HG03066 (cell line): ENCODE measurements at regions not wholly inside any gene's neighbourhood (a gene's known extent, or its start where the extent isn't known, plus 50 kb on each side); places are given as distances from the start of the nearest gene placed in this dataset.
"Not testable (repeated sequence)": the region's sequence is repeated elsewhere in the genome, so short reads cannot be mapped to it uniquely, and the experiment has no call there.

ENCODE experiments used
- ATAC-seq: cut with Tn5 transposase; IDR thresholded peaks from one replicate; pipeline ENCODE4 v1.9.1; 2021; ENCODE audit warnings: low read depth; ENCODE audit not compliant: unreplicated experiment

- ATAC-seq = no peak
These were observed 866.0 kb upstream of the ACVR2A start for GRCh38 chr2:146978577-146979555.

- ATAC-seq = not testable (repeated sequence)
These were observed 873.8 kb upstream of the ACVR2A start for GRCh38 chr2:146970981-146971380.

DNA sequence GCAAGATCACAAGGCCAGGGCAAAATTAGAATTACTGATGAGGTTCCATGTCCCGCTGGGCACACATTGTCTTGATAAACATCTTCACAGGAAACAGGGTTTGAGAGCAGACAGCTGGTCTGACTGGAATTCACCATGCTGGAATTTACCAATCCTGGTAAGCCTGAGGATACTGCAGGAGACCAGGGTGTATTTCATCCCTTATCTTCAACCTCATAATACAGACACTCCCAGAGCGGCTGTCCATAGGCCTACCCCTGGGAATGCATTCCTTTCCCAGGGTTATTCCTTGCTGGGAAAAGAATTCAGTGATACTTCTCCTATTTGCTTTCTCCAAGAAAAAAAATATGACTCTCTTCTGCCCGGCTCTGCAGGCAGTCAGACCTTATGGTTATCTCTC, 875.1 kb upstream of the ACVR2A start:
- ATAC-seq = not testable (repeated sequence)

DNA sequence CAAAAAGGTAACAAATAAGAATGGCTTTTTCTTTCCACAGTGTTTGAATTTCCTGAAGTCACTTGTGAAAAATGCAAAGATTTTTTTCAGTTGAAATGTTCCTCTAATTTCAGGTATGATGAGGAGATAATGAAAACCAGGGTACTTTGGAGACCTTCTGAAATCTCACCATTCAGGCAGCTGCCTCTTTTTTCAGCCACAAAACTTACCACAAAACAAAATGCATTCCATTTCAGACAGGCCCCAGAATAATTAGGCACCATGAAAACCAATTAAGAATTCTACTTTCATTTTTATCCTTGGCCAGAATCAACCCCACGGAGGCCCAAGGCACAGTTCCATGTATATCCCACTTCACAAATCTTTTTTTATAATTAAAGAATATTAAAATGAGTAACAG, 880.3 kb upstream of the ACVR2A start:
- ATAC-seq = no peak

DNA sequence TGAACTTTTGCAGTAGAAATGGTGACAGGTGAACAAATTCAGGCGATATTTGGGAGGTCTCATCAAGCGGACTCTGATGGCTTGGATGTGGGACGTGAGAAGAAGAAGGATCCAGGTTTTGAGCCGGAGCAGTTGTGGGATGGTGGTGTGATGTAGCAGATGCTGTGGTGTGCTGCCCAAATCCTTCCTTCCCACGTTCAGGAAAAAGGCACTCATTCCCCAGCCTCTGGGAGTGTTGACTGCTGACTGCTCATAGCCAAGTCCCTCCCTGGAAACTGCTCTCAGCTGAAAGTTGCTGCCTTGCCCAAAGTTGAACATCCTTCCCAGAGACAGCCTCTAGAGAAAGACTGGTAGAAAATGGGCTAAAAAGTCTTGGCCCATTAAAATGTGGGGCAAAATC, 890.3 kb upstream of the ACVR2A start:
- no peak for ATAC-seq

DNA sequence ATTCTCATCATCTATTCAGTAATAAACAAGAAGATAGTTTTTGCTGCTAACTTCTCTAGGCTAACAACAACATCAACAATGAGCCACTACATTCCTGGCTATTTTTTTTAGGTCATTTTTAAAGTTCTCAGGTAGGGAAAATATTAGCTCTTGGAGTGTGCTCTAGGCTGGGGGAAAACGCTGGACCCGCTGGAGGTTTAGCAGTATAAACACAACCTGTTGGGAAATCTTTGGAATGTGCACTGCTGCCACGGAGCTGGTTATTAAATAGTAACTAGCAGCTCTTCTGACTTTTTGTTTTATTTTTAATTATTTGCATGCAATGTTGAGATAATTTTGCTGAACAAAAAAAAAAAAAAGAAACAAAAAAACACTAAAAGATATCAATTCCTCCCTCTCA, 892.1 kb upstream of the ACVR2A start:
- no peak for ATAC-seq

GRCh38 chr2:146950911-146951310, 893.9 kb upstream of the ACVR2A start:
- no peak for ATAC-seq

- ATAC-seq = no peak
These were observed 894.5 kb upstream of the ACVR2A start for GRCh38 chr2:146950361-146950760.

- ATAC-seq = no peak
These were observed 895.4 kb upstream of the ACVR2A start for GRCh38 chr2:146949400-146949799.

DNA sequence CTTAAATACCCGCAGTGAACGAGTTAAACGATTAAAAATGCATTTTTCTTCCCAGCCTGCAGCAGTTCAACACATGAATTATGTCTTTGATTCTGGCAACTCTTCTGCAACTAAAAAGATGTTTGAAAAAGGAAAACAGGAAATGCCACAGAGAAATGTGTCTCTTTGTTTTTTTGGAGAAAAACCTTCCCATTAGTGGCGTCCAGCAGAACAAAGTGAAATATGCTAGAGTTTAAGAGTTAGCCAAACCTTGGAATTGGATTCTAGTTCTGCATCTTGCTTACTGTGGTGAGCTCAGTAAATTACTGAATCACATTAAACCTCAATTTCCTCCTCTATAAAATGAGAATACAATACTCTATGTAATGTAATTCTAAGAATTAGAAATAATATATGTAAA, 900.2 kb upstream of the ACVR2A start:
- no peak for ATAC-seq

- no peak for ATAC-seq
These were observed 904.7 kb upstream of the ACVR2A start for GRCh38 chr2:146939991-146940685.

- ATAC-seq = no peak
These were observed 909.9 kb upstream of the ACVR2A start for GRCh38 chr2:146934921-146935320.

DNA sequence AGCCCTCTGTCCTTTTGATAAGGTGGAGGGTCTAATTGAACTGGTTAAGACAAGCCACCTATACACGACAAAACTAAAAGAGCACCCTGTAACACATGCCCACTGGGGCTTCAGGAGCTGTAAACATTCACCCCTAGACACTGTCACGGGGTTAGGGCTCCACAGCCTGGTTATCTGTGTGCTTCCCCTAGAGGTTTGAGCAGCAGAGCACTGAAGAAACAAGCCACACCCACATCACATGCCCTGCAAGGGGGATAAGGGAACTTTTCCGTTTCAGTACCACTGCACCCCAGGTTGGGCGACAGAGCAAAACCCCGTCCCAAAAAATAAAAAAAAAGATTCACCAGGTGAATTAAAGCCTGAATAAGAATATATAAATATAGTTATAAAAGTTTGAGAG, 913.7 kb upstream of the ACVR2A start:
- ATAC-seq = no peak

DNA sequence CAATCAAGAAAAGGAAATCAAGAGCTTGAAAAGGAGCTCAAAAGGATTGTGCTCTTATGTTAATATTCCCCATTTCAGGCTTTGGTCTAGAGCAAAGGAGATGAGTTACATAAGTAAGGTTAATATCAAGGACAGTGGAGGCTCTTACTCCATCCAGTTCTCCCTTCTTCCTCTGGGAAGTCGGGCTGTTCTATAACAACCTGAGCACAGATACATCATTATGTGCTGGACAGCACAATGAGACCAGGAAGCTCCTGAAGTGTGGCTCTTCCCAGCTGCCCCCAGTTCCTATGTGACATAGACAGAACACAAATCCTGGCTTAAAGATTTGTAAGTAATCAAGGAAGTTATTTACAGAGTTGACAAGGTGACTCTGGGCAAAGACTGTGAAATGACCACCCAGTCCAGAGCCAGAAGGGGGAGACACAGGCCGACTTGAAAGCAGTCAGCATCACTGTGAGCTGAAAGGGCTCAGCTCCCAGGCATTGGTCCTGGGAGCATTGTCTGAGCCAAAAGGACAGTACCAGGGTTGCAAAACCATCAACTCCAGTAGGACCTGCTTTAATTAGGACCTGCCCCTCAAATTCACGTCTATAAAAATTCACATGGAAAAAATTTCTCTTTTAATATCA, 917.6 kb upstream of the ACVR2A start:
- ATAC-seq = no peak

DNA sequence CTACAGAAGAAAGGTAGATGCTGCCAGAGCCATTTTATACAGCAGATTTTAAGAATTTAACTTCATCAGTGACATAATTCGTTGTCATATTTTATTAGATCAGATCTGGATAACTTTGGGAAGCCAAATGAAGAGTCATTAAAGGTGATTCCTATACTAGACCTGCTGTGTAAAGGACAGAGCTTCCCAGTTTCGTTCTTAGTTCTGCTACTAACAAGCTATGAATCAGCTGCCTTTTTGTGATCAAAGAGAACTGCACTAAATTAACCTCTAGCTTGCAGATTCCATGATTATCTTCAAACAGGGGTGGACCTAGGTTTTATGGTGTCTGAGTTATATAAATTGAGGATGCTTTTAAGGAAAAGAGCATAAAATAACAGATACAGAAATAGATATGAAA, 926.5 kb upstream of the ACVR2A start:
- no peak for ATAC-seq

DNA sequence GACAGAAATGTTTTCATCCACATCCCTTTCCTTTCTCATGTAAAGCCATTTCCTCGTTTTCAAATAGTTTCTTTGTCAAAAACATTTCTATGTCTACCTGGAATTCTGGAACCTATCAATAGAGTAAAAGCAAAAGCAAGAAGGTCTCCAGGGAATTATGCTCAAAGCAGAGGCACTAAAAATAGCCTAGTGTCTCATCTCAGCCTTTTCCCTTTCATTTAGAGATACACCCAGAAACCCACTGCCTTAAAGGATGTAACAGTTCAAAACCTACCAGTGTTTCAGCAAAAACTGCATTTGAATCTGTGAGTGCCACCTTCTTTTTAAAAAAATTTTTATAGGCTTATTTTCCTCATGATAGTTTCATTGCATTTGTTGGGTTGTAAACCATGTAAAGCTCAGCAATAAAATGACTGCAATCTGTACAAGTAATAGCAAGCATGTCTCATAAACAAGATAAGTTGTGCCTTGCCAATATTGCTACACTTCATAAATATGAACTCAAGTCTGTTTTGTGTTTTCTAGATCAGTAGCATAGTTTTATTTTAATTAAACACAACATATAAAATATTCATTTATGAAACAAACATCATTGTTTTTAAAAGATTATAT, 927.3 kb upstream of the ACVR2A start:
- no peak for ATAC-seq

DNA sequence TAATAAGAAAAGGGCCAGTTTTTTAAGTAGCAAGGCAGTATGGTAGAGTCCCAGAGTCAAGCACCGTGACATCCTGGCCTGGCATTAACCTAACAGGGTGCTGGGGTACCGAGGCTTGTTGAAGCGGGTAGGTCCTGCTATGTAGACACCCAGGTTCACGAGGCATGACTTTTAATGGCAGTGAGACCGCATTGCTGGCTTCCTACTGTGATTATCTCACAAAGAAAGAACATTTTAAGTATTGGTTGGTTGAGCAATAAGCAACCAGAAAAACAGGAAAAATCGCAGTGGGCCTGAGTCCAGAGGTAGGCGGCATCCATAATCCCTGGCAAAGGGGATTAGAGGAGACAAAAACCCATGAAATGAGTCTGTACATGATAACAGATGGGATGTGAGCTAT, 927.9 kb upstream of the ACVR2A start:
- no peak for ATAC-seq

DNA sequence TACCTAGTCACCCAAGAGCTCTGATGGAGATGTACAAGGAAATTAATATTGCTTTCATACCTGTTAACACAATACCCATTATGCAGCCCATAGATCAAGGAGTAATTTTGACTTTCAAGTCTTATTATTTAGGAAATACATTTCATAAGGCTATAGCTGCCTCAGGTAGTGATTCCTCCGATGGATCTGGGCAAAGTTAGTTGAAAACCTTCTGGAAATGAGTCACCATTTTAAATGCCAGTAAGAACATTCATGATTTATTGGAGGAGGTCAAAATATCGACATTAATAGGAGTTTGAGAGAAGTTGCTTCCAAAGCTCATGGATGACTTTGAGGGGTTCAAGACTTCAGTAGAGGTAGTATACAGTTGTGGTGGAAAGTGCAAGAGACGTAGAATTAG, 931.4 kb upstream of the ACVR2A start:
- ATAC-seq = no peak

DNA sequence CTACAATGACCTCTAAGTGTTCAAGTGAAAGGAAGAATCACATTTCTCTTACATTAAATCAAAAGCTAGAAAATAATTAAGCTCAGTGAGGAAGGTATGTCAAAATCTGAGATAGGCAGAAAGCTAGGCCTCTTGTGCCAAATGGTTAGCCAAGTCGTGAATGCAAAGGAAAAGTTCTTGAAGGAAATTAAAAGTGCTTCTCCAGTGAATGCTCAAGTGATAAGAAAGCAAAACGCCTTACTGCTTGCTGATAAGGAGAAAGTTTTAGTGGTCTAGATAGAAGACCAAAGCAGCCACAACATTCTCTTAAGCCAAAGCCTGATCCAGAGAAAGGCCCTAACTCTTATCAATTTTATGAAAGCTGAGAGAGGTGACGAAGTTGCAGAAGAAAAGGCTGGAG, 932.3 kb upstream of the ACVR2A start:
- ATAC-seq = no peak

DNA sequence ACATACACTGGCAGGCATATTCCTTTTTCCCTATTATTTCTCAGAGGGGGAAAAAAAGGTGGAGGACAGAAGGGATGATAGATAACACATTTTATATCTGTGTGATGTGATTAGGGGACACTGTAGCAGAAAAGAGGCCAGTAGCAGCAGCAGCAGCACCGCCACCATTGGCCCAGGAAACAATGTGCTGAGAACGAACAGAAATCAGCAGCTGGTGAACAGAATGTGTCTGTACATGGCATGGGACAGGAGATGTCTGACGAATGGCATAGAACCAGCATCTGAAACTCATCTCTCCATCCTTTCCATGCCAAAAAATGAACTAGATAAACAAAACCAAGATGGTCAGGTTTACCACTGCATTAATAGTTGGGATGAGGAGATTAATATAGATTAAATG, 936.1 kb upstream of the ACVR2A start:
- no peak for ATAC-seq

DNA sequence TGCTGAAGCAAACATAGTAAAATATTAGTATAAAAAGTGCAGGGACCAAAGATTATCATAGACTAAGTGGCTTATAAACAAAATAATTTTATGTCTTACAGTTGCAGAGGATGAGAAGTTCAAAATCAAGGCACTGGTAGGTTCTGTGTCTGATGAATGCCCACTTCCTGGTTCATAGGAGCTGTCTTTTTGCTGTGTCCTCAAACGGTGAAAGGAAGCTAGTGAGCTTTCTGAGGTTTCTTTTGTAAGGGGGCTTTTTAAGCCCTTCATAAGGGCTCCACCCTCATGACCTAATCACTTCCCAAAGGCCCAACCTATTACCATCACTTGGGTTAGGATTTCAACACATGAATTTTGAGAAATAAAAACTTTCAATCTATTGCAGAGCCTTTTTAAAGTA, 946.7 kb upstream of the ACVR2A start:
- no peak for ATAC-seq
